ENCODE measurements at regions not wholly inside any gene's neighbourhood (a gene's known extent, or its start where the extent isn't known, plus 50 kb on each side); places are given as distances from the start of the nearest gene placed in this dataset.
"Not testable (repeated sequence)": the region's sequence is repeated elsewhere in the genome, so short reads cannot be mapped to it uniquely, and the experiment has no call there.

DNA sequence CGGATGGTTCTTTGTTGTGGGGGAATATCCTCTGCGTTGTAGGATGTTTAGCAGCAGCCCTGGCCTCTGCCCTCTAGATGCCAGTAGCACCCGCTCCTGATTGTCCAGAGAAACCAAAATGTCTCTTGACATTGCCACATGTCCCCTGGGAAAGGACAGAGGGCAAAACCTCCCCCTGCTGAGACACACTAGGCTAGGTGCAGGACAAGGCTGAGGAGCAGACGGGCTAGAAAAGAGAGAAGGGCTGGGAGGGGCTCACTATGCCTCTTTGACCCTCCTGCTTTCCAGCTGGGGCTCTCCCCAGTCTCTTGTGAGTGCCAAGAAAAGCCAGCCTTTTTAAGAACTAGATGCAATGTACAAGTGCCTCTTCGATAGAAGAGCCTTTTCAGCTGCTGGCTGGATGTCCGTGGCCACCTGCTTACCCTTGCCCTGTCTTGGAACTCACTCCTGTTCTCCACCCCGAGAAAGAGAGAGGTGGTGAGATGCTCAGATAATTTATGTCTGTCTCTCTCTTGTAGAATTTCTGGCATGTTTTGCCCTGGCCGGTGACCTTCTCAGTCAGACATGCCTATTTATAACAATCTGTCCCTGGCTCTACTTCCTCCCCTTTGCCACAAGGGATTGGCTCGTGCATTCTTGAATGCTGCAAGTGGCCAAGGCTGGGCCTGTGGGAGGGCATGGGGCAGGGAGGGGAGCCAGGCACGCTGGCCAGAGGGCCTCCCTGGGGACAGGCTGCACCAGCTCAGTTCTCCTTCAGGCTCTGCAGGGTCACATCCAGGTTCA is 142.6 kb downstream of the RPLP1 start:
- in situ Hi-C loops (cut with HindIII; ENCODE audit: low sequenced_read_pairs) = no loop called here

- in situ Hi-C loops (cut with HindIII; ENCODE audit: low sequenced_read_pairs) = no loop called here
Observed at GRCh38 chr15:69597061-69597592, 144.5 kb downstream of the RPLP1 start.

DNA sequence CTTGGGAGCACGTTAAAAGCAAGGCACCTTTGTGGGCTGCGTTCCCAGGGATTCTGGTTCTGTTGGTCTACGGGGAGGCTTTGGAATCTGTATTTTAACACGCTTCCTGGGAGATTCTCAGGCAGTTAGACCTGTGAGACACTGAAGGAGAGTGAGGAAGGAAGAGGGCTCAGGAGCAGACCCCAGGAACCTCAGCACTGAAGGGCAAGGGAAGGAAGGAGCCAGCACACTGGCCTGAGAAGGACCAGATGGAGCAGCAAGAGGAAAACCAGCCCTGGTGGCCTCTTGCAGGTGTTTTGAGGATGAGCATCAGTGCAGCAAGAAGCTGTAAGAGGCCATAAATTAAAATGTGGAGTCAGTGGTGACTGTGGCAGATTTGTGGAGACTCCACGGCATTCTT is 146.7 kb downstream of the RPLP1 start:
- in situ Hi-C loops (cut with HindIII; ENCODE audit: low sequenced_read_pairs) = no loop called here

DNA sequence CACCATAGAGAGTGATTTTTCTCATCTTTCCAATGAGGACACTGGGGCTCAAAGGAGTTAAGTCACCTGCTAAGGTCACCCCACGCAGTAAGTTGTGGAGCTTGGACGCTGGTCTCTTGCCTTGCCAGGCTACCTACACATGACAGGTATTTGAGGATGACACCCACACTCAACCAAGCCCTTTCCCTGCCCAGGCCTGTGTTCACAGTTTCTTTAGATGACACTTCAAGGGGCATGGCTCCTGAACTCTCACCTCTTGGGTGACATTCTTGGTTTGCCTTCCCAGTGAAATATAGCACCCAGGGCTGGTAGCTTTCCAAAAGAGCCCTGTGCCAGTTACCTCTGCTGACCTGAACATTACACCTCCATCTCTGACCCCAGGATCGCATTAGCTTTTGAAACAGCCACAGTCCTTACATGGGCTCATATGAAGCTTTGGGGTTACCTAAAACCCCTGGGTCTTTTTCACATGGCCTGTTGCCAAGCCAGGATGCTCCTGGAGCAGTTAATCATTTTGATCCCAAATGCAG is 148.0 kb downstream of the RPLP1 start:
- in situ Hi-C loops (cut with HindIII; ENCODE audit: low sequenced_read_pairs) = no loop called here

DNA sequence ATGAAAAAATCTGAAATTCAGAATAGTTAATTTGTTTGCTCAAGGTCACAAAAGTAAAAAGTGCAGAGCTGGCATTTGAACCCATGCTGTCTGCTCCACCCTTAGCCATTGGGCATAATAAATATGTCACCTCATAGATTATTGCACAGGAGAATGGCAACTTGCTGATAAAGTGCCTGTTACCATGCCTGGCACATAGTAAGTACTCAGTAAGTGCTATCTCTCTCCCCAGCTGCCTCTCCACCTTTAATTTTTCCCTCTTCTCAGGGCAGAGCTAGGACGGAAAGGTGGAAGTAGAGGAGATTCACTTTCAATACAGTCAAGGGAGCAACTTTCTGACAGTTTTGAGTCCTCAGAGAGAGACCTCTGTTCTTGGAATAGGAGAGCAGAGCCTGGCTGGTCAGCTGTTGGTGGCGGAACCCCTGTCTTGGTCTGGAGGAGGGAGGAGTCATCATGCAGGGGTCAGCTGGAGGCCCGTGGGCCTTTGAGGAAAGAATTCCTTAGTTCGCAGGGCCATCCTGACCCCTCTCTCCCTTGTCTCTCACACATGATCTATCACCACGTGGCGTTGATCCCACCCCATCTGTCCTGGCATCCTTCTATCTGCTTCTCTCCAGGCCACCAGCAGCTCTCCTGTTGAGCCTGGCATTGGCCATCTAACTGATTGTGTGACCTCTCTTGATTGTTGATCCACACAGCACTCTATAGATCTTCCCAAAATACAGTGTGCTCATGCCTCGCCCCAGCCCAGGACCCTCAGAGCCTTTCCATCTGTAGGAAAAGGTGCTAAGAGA is 149.3 kb downstream of the RPLP1 start:
- in situ Hi-C loops (cut with HindIII; ENCODE audit: low sequenced_read_pairs) = no loop called here

GRCh38 chr15:69602921-69603320 is 150.3 kb downstream of the RPLP1 start:
- in situ Hi-C loops (cut with HindIII; ENCODE audit: low sequenced_read_pairs) = no loop called here

- in situ Hi-C loops (cut with HindIII; ENCODE audit: low sequenced_read_pairs) = no loop called here
Observed at GRCh38 chr15:69603369-69604071, 150.9 kb downstream of the RPLP1 start.

DNA sequence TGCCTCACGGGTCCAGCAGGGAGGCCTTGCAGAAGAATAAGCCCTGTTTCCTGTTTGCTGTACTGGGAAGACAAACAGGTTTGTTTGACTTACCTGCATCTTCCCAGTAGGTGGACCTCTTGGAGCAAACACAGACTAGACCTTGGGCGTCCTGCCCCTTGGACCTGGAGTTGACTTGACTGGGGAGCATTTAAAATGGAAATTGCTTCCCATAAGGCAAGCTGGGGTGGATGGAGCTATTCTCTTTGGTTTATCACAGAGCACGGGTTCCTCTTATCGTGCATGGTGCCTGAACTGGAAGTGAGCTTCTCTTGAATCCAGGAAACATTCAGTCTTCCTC is 151.4 kb downstream of the RPLP1 start:
- in situ Hi-C loops (cut with HindIII; ENCODE audit: low sequenced_read_pairs) = no loop called here

DNA sequence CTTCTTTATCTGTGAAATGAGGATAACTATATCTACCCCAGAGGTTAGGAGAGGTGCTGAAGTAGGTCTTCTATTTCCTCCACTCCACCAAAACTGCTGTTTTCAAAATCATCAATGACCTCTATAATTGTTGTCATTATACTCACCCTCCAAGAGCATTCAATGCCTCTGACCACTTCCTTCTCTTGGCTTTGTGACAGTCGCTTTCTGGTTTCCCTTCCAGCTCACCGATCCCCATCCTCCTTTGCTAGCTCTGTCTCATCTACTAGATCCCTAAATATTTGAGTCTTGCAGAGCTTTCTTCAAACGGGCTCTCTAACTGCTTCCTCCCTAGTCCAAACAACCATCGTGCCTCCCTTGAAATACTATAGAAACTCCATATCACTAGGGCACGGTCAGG is 153.5 kb downstream of the RPLP1 start:
- in situ Hi-C loops (cut with HindIII; ENCODE audit: low sequenced_read_pairs) = no loop called here

- in situ Hi-C loops (cut with HindIII; ENCODE audit: low sequenced_read_pairs) = no loop called here
Observed at GRCh38 chr15:69606921-69607500, 154.4 kb downstream of the RPLP1 start.

- in situ Hi-C loops (cut with HindIII; ENCODE audit: low sequenced_read_pairs) = no loop called here
Observed at GRCh38 chr15:69608661-69609060, 156.0 kb downstream of the RPLP1 start.

- in situ Hi-C loops (cut with HindIII; ENCODE audit: low sequenced_read_pairs) = no loop called here
Observed at GRCh38 chr15:69609176-69609575, 156.6 kb downstream of the RPLP1 start.

DNA sequence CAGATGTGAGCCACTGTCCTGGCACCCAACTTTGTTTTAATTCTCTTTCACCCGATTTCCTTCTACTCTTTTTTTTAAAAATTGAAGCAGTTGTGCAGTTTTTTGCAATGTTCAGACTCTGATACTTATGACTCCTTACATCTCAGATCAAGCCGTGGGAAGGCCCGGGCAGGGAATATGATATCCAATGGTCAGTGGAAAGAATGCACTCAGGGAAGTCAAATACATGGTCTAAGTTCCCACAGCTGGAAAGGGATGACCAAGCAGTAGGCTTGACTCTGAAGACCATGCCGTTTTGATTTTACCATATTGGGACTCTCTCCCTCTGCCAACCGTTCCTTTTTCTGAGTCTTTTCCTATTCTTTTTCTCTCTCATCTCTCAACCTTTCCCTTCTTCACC is 157.2 kb downstream of the RPLP1 start:
- in situ Hi-C loops (cut with HindIII; ENCODE audit: low sequenced_read_pairs) = no loop called here

DNA sequence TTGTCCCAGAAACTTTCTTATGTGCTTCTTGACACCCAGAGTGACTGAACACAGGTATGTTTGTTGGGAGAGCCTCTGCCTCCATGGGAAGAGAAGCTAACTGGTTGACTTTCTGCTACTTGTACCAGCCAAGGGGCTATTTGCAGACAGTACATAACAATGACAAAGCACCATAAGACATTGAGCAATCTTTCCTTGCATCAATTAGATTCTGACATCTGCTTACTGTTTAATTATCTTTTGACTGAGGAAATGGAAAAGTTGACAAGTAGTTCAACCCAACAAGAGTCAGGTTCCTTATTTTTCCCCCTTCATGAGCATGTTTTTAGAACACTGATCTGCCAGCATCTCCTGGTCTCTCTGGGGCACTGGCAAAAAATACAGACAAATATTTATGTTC is 157.7 kb downstream of the RPLP1 start:
- in situ Hi-C loops (cut with HindIII; ENCODE audit: low sequenced_read_pairs) = no loop called here

- in situ Hi-C loops (cut with HindIII; ENCODE audit: low sequenced_read_pairs) = no loop called here
Observed at GRCh38 chr15:69610858-69611257, 158.2 kb downstream of the RPLP1 start.

DNA sequence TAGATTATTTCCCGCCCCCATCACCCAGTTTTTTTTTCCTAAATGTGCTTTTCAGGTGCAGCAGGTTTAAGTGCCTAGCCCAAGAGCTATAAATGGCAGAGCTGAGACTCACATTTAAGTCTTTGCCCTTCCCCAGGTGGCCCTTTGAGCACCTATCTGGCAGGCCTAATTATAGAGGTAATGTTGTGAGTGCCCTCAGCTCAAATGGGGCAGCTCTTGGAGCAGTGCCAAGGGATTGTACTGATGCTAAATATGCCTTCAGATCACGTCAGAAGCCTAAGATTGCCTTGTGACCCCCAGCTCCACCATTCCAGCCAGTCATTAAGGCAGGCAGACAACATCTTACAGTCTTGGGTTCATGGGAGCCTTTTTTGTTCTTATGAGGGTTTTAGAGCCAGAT is 159.5 kb downstream of the RPLP1 start:
- in situ Hi-C loops (cut with HindIII; ENCODE audit: low sequenced_read_pairs) = no loop called here

DNA sequence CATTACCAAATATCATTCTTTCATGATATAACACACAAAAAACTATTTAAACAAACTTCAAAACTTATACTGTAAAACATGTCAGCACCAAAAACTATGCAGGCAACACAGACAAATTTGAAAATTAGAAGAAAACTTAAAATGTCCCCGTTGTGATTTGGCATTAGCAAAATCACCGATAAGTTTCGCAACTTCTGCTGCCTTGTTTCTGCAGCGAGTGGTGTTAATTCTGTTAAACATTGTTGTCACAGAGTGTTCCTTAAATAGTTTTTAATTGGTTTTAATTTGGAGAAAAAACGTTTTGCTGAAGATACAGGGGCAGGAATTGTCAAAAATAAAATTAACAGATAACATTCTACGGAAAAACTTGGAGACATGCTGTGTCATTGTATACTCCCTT is 160.6 kb downstream of the RPLP1 start:
- in situ Hi-C loops (cut with HindIII; ENCODE audit: low sequenced_read_pairs) = no loop called here

DNA sequence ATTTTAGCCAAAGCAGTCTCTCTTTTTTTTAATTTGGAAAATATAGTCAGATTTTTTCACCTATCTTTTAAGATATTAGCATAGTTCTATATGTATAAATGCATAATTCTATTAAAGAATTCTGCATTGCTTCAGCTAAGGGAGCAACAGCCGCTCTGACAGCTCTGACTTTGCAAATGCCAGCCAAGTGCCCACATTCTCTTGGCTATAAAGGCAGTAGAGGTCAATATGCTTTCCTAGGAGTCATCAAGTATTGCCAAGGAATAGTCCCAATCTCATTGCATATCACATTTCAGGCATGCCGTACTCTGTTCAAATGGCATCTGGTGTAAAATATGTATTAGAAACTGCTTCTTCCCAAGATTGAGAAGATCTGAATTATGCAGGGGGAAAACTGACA is 161.4 kb downstream of the RPLP1 start:
- in situ Hi-C loops (cut with HindIII; ENCODE audit: low sequenced_read_pairs) = no loop called here

DNA sequence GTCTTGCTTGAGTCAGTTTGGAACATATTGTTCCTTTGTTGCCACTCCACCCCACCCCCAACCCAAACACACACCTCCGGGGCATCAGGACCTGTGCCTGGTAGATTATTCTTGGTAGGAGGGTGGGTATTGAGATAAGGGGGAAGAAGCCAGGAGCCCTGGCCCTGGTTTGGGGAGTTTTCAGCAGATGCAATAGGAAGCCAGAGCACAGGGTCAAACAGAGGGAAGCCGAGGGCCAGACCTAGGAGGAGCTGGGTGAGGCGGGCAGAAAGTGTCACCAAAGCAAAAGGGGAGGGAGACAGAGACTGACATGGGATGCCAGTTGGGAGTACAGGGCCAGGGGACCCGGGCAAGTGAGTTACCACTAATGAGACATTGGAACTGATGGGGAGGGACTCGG is 163.1 kb downstream of the RPLP1 start:
- in situ Hi-C loops (cut with HindIII; ENCODE audit: low sequenced_read_pairs) = no loop called here

- in situ Hi-C loops (cut with HindIII; ENCODE audit: low sequenced_read_pairs) = no loop called here
Observed at GRCh38 chr15:69616558-69616957, 163.9 kb downstream of the RPLP1 start.

DNA sequence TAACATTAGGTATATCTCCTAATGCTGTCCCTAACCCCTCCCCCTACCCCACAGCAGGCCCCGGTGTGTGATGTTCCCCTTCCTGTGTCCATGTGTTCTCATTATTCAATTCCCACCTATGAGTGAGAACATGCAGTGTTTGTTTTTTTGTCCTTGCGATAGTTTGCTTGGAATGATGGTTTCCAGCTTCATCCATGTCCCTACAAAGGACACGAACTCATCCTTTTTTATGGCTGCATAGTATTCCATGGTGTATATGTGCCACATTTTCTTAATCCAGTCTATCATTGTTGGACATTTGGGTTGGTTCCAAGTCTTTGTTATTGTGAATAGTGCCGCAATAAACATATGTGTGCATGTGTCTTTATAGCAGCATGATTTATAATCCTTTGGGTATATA is 164.5 kb downstream of the RPLP1 start:
- in situ Hi-C loops (cut with HindIII; ENCODE audit: low sequenced_read_pairs) = not testable (repeated sequence)
